ENCODE measurements at regions not wholly inside any gene's neighbourhood (a gene's known extent, or its start where the extent isn't known, plus 50 kb on each side); places are given as distances from the start of the nearest gene placed in this dataset.

GRCh38 chr16:87017371-87018012 lies 299.7 kb downstream of the C16orf95 start:
- DNase-seq (ENCODE audit: low read depth), result peak; percentile 92
- H3K4me3 ChIP-seq (ENCODE audit: control insufficient read depth, low read depth, low read length), result no peak overlapping the region
- TF ChIP-seq, protein P1, sequence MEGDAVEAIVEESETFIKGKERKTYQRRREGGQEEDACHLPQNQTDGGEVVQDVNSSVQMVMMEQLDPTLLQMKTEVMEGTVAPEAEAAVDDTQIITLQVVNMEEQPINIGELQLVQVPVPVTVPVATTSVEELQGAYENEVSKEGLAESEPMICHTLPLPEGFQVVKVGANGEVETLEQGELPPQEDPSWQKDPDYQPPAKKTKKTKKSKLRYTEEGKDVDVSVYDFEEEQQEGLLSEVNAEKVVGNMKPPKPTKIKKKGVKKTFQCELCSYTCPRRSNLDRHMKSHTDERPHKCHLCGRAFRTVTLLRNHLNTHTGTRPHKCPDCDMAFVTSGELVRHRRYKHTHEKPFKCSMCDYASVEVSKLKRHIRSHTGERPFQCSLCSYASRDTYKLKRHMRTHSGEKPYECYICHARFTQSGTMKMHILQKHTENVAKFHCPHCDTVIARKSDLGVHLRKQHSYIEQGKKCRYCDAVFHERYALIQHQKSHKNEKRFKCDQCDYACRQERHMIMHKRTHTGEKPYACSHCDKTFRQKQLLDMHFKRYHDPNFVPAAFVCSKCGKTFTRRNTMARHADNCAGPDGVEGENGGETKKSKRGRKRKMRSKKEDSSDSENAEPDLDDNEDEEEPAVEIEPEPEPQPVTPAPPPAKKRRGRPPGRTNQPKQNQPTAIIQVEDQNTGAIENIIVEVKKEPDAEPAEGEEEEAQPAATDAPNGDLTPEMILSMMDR (conservative IDR thresholded peaks at IDR 0.05; ENCODE audit: control insufficient read depth, insufficient read depth, low read depth, low read length), result peak; percentile 56

DNA sequence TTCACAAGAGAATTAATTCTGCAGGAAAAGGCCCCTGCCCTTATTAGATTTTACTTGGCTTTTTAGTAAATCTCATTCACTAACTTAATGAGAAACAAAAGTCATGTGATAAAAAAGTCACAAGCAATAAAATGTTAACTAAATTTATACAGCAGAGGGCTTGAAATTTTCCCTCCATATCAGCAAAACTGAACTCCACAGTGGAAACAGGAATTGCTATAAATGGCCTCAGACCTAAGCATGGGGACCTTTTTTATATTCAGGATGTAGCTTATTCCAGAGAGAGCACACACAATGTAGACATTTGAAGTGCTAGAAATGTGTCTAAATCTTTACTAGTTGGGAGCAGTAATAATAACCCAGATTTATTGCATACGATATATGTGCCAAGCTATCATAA lies 291.5 kb downstream of the C16orf95 start:
- TF ChIP-seq, protein P1 (conservative IDR thresholded peaks at IDR 0.05; ENCODE audit: control insufficient read depth, insufficient read depth, low read depth, low read length), result no peak
- H3K4me3 ChIP-seq (ENCODE audit: control insufficient read depth, low read depth, low read length), result no peak overlapping the region
- DNase-seq (ENCODE audit: low read depth), result no peak

DNA sequence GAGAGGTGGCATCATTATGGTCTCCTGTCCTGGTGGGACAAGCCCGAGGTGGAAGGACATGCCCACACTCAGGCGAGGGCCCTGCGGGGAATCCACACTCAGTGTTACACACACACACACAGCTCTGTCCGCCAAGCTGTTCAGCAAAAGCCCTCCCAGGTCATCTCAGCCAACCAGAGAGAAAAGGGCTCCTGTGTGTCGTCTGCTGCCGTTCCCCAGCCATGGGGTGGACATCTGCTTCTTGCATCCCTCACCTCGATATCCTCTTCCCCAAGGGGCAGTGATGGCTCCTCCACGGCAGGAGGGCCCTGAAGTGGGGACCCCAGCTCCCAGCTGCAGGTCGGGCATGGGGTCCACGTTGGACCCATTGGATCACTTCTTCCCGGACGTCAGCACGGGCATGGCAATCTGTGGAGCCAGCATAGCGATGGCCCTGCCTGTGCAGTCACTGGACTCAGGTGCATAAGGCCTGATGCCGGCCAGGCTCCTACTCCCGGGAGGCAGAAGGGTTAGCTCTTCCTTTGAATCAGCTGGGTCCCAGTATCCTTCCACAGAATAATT lies 290.1 kb downstream of the C16orf95 start:
- no peak for DNase-seq (ENCODE audit: low read depth)

DNA sequence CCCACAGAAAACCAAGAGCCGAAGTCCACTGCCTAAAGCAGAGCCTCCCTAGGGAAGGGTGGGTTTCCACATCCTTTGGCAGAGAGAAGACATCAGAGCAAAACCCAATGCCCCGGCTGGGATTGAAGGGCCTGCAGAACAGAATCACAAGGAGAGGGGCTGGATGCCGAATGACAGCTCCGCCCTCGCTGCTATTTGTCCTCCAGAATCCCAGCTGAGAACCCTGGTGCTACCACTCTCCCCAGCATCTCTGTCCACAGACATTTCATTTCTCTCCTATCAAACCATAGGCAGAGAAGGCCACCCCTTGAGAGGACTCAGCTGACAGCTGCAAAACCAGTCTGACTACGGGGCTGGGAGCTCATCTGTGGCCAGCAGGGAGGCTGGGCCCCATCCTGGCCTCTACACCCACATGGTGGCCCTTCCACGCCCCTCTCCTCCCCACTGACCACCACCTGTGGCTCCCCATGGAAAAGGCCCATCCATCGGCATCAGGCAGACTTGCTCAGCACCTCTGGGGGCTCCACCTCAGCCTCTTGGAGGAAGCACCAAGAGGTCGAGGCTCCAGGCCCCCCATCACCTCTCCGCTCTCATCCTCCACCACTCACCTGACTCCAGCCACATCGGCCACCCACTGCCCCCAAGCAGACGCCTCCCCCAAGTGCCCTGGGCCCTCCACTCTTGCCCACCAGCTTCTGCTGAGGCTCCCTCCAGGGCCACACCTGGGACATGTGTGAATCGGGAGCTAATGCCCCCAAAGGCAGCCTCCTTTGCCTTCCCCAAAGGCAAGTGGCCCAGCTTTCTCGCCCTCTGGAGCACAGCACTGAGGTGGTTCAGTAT lies 288.5 kb downstream of the C16orf95 start:
- TF ChIP-seq, protein P1 (conservative IDR thresholded peaks at IDR 0.05; ENCODE audit: control insufficient read depth, insufficient read depth, low read depth, low read length), result no peak
- DNase-seq (ENCODE audit: low read depth), result no peak
- H3K4me3 ChIP-seq (ENCODE audit: control insufficient read depth, low read depth, low read length), result no peak overlapping the region

More for the DNA sequence above, 290.1 kb downstream of the C16orf95 start:
- TF ChIP-seq, protein P1 (conservative IDR thresholded peaks at IDR 0.05; ENCODE audit: control insufficient read depth, insufficient read depth, low read depth, low read length), result no peak
- no peak overlapping the region for H3K4me3 ChIP-seq (ENCODE audit: control insufficient read depth, low read depth, low read length)

DNA sequence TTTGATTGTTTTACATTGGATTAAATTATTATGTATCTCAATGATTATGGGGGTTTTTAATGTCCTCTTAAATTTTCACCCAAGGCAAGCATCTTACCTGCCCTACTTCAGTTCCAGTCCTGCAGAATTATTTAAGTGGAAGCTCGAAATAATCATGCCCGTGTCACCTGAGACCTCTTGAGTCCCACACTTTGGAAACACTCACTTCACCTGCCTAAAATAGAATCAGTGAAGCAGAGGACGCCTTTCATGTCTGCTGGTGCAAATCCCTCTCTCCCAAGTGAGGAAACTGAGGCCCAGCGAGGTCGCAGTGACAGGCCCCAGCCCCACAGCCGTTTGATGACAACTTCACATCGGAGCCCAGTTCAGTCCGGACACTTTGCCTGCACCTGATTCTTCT lies 284.6 kb downstream of the C16orf95 start:
- H3K4me3 ChIP-seq (ENCODE audit: control insufficient read depth, low read depth, low read length), result no peak overlapping the region
- TF ChIP-seq, protein P1 (conservative IDR thresholded peaks at IDR 0.05; ENCODE audit: control insufficient read depth, insufficient read depth, low read depth, low read length), result no peak
- no peak for DNase-seq (ENCODE audit: low read depth)

GRCh38 chr16:87033021-87033471 lies 284.1 kb downstream of the C16orf95 start:
- no peak overlapping the region for H3K4me3 ChIP-seq (ENCODE audit: control insufficient read depth, low read depth, low read length)
- no peak for DNase-seq (ENCODE audit: low read depth)
- TF ChIP-seq, protein P1 (conservative IDR thresholded peaks at IDR 0.05; ENCODE audit: control insufficient read depth, insufficient read depth, low read depth, low read length), result no peak

Data from fibroblast of mammary gland (primary cell).